GM19452 (cell line): ENCODE measurements at regions not wholly inside any gene's neighbourhood (a gene's known extent, or its start where the extent isn't known, plus 50 kb on each side); places are given as distances from the start of the nearest gene placed in this dataset.

ENCODE experiments used
- ATAC-seq: cut with Tn5 transposase; IDR thresholded peaks from one replicate; pipeline ENCODE4 v1.9.1; 2021; ENCODE audit not compliant: unreplicated experiment

DNA sequence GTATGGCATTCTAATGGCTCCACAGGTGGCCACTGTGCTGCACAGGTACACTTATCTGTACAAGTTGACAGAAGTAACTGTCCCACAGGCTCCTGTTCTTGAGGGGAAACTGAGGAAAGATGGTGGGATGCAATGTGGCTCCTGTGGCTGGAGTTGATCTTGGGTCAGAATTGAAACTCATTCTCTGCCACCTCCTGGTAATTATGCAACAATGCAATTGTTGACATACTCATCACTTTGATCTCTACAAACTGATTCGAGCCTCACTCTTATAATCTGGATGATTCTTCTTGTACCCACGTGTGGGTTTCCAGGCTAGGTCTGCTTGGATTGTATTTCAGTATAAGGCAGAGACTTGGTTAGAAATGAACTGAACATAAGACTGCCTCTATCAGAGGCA, 148.8 kb downstream of the CCNG2 start:
- ATAC-seq, result no peak

DNA sequence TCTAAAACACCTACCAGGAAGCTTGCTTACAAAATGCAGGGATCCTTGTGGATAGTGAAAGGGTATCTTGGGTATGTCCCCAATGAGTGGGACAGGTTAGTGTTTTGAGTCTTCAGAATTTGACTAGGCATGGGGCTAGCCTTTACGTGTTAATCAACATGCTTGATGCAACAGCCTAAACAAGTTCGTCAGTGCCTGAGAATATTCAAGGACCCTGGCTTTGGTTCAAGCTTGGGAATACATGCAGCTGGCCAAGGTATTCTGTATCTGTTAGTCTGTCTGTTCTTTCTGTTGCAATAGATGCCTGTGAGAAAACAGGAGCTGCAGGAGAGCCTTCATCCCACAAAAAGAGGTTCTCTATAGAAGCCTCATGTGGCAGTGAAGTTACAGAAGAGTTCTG, 149.5 kb downstream of the CCNG2 start:
- no peak for ATAC-seq

DNA sequence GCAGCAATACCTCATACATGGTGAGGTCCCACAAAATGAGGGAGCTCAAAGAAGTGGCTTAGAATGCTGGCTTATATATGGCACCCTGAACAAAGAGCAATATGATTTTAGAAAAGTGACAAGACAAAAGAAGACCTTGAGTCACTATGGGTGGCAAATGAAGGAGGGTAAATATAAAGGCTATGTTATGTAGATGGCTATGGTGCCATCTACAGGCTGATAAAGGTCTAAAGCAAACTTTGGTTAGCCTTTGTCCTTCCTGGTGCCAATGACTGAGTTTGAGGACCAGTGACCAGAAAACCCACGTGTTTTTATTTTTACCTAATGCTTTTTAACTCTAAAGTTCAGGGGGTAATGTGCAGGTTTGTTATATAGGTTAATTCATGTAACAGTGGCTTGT, 151.8 kb downstream of the CCNG2 start:
- no peak for ATAC-seq

DNA sequence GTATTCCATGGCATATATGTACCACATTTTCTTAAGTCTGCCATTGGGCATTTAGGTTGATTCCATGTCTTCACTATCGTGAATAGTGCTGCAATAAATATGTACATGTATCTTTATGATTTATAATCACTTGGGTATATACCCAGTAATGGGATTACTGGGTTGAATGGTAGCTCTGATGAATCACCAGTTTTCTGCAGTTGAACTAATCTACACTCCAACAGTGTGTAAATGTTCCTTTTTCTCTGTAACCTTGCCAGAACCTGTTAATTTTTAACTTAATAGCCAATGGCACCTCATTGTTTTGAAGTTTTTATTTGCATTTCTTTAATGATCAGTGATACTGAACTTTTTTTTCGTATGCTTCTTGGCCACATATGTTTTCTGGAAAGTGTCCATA, 152.5 kb downstream of the CCNG2 start:
- ATAC-seq, result no peak

DNA sequence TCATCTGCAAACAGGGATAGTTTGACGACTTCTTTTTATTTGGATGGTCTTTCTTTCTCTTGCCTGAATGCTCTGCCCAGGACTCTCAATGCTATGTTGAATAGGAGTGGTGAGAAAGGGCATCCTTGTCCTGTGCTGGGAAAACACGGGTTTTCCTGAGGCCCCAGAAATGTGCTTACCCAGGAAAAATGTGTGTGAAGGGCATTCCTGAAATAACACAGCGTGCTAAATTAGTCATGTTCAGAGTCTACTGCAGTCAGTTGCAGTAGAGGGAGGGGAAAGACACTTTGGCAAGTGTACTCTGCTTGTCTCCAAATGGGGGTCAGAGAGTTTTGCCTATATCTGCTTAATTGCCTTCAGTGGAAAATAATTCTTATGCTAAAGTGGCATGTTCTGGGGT, 153.9 kb downstream of the CCNG2 start:
- ATAC-seq, result no peak

DNA sequence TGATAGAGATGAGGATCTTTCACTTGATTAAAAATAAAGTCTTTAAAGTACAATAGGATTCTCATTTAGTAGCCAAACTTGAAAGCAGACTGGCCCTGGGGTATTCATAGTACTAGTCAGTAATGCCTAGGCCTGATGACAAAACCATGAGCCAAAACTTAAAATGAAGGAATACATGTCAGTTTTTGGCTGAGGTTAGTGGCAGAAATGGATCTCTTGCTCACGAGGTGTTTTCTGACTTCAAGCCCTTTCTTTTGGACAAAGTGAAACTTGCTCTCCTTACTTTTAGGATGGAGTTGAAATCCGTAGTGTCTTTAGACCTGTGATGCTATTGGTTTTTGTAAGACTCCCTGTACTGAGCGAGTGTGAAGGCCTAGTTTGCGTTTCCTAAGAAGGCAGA, 157.7 kb downstream of the CCNG2 start:
- ATAC-seq, result no peak

DNA sequence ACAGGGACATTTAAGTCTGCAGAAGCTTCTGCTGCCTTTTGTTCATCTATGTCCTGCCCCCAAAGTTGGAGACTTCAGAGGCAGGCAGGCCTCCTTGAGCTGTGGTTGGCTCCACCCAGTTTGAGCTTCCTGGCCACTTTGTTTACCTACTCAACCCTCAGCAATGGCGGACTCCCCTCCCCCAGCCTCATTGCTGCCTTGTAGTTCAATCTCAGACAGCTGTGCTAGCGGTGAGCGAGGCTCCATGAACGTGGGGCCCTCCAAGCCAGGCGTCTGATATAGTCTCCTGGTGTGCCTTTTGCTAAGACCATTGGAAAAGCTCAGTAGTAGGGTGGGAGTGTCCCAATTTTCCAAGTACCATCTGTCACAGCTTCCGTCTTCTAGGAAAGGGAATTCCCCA, 170.1 kb downstream of the CCNG2 start:
- no peak for ATAC-seq

DNA sequence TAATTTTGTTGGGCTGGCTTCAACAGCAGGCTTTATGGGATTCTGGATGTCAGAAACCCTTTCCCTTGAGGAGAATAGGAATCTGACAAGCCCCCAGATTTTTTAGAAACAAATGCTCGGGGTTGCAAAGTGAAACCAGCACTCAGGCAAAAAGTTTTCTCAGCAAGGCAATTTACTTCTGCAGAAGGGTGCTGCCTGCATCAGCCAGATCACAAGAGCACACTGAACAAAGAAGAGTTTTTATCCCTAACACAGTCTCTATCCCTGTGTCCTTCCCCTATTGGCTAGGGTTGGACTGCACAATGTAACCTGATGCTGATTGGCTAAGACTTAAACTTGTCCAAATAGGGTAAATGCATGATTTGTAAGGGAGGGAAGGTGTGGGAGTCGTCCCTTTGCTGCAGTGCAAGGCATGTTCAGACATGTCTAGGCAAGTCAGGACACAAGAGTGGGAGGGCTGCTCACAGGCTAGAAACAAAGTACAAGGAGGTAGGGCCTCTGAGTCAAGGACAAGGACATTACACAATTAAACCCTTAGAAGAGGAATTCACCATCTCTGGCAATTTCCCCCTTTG, 175.8 kb downstream of the CCNG2 start:
- ATAC-seq, result no peak

DNA sequence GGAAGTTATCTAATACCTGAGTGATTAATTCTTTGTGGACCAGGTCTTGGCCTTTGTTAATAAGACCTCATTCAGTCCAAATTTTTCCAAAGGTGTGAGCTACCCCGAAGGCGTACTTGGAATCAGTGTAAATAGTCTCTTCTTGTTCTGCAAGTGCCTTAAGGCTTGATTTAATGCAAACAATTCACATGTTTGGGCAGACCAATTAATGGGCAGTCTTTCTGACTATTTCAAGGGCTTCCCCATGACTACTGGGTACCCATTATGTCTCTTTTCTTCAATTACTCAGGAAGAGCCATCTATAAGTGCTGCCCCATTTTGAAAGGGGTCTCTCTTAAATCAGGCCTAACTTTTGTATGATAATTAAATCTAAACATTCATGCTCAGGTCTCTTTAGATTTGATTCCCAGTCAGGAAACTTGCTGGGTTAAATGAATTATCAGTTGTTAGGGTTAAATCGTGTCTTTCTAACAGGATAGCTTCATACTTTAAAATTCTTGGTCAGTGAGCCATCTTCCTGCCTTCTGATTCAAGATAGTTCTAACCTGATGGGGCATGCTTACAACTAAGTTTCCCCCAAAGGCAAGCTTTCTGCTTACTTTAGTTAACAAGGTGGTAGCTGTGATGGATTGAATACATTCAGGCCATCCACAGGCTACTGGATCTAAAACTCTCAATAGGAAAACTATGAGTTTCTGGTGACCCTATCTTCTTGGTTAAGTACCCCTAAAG, 179.6 kb downstream of the CCNG2 start:
- no peak for ATAC-seq

DNA sequence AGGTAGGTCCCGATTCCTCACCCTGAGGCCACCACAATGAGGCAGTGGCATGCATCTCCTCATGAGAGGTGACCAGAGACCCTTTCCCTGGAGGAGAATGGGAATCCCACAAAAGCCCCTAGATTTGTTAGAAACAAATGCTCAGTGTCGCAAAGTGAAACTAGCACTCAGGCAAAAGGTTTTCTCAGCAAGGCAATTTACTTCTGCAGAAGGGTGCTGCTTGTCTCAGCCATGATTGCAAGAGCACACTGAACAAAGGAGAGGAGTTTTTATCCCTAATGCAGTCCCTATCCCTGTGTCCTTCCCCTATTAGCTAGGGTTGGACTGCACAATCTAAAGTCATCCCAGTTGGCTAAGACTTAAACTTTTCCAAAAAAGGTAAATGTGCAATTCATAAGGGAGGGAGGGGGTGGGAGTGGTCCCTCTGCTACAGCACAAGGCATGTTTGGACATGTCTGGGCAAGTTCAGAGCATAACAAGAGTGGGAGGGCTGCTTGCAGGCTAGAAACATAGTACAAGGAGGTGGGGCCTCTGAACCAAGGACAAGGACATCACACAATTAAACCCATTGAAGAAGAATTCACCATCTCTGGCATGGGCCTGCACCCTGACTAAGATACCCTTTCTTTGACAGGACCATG, 185.3 kb downstream of the CCNG2 start:
- ATAC-seq, result no peak

DNA sequence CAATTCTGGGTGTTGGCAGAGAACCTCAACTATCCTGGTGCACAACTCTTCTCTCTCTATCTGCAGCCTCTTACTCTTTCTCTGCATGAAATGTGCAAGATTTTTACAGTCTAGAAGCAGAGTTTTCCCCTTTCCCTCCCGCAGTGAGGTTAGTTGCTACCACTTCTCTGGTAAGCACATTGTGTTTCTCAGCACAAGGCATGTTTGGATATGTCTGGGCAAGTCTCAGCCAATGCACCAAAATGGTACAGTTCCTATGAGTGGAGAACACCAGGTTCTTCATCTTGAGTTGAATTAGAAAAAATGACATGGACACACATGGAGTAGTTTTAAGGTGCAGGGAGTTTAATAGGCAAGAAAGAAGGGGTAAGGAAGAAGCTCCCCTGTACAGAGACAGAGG, 187.0 kb downstream of the CCNG2 start:
- ATAC-seq, result no peak

DNA sequence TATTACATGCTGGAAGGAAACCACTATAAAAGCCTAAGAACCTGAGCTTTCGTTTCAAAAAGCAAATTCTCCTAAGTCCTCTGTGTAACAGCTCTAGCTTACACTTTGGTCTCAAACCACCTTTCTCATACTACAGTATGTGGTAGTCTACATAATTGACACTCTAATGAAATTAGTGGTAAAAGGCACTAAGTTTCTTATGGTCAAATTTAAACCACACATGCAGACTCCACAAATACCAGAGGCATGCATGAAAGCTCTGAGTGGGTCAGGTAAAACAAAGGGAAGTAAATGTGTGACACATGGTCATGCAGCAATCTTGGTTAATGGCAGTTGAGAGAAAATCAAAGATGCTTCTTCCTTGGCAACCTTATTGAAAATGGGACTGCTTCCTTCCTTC, 187.8 kb downstream of the CCNG2 start:
- ATAC-seq, result no peak

DNA sequence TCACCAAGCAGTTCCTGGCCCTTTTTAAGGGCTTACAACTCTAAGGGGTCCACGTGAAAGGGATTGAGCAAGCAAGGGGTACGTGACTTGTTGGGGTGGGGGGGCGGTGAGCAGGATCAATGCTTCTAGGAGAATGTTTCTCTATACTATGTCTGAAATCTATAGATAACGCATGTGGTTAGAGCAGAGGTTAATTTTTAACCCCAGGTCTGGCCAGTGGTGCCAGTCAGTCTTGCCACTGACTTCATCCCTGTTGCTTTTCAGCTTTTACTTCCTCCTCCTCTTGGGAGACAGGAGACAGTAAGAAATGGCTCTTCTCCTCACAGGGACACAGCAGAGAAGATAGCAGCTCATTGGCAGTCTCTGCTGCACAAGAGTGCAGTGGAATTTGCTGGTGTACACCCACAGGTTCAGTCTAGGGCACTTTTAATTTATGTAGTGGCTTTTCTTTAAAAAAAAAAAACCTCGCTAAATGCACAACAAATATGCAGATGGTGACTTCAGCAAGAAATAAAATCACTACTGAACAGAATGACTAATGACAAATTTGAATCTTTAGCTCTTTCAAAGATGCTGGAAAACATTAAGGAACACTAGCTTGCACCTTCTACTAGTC, 190.5 kb downstream of the CCNG2 start:
- peak; percentile 55 for ATAC-seq

DNA sequence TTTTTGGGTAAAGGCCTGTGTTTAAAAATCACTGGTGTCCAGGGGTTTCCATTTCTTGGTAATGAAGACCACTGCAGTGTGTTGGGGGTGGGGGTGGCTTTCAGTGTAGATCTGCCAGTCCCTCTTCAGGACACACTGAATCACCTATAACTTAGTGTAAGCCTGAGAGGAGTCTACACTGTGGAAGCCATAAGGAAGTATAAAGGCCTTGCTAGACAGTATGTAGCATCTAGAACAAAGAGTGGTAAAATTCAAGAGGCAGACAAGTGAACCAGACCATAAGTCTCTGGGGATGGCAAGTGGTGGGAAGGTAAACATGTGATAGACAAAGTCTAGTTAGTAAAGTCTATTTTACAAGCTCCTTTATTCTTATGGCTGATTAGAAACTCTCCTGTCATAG, 191.8 kb downstream of the CCNG2 start:
- ATAC-seq, result no peak

DNA sequence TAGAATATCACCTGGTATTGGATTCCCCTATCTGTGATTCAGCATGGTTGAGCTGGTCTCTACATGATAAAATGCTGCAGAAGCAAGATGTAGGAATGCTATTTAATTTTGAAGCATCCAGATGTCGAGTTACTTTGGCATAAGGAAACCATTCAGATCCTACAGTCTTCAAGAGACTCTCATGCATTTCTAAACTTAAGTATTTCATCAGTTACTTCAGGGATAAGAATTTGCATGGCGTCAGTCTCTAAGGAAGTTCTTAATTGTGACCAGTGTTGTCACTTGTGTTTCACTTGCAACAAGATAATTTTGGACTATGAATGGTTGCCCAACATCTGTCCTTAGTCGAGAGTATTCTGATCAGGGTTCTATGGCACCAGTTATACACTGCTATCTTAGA, 192.4 kb downstream of the CCNG2 start:
- ATAC-seq, result no peak

DNA sequence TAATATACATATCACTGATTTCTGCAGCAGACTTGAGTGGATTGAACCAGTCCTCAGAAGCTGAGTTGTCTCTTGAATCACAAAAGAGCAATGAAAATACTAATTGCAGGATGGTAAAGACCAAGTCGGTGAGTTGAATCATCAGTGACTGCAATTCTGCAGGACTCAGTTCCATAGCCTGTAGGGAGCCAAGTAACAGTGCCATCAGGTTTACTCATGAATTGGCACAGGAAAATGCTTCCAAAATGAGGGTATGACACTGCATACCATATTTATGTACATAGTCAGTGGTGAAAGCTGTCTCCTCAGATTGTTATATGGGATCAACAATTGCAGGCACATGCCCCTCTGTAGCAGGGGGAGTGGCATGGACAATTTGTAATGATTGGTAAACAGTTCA, 192.8 kb downstream of the CCNG2 start:
- no peak for ATAC-seq

DNA sequence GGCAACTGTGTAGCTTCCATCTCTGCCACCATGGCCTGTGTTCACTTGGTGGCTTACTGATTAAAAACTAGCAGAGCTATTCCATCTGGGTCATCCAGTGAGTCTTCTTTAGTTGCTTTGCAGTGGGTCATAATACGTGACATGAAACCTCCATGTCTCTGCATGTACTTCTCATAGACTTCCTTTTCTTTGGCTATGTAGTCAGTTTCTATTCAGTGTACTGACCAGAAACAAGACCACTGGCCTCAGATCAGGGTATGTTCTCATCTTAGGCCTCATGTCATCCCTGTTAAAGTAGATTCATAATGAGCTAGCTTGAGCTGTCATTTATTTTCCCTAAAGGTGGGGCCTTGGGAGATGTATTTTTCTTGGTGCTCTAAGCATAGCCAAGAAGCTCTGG, 195.2 kb downstream of the CCNG2 start:
- ATAC-seq, result no peak

DNA sequence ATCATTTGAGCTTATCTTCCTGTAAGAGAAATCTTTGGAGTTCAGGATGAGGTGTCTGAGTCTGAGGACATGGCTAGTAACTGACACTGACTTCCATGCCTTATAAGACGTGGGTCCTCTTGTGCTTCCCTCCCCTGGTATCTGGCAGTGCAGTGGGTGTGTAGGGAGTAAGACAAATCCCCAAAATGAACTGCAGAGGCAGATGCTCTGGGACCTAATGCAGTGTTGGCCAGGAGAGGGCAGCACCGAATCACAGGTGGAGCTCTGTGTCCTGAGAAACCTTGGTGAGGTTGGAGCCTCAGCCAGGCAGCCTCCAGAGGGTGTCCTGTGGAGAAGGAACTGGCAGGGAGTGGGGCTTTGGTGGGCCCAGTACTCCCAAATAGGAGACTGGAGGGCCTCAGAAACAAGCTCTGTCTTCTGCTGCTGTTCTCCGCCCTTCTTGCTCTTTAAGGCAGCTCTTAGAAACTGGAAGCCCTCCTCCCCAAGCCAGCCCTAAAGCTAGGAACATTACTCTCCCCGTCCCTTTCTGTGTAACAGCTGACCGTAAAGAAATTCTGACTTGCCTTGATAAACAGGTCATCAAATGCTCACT, 196.8 kb downstream of the CCNG2 start:
- peak; percentile 44 for ATAC-seq

DNA sequence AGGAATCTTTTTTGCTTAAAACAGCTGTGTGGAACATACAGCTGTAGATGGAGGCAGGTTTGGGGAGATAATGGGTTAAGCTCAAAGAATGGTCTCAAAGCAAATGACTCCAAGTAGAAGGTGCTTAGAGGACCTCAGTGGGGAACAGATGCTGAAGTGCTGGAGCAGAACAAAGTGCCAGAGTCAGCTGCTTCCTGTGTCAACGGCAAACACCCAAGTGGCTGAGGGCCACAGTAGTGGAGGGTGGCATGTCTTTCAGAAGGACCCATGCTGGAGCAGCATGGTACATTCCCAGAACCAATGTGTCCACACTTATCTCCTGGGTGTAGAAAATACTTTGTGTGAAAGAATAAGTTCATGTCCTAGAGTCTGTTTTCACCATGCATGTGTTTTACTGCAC, 197.5 kb downstream of the CCNG2 start:
- ATAC-seq, result no peak

DNA sequence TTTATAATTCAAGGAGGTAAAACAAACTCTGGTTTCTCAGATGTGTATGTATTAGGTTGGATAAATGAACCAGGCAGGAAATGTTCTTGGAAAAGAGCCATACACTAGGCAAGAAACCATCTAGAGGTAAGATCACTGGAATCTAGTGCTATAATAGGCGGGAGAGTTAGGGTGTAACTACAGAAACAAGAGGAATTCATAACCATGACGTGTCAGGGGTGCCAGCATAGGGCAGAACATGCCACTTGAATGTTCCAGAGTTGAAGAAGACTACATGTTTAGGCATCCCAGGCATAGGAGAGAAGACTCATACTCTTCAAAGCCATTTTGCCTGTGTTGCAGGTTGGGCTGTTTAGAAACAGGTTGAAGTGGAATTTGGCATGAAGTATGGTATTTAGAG, 198.7 kb downstream of the CCNG2 start:
- no peak for ATAC-seq

DNA sequence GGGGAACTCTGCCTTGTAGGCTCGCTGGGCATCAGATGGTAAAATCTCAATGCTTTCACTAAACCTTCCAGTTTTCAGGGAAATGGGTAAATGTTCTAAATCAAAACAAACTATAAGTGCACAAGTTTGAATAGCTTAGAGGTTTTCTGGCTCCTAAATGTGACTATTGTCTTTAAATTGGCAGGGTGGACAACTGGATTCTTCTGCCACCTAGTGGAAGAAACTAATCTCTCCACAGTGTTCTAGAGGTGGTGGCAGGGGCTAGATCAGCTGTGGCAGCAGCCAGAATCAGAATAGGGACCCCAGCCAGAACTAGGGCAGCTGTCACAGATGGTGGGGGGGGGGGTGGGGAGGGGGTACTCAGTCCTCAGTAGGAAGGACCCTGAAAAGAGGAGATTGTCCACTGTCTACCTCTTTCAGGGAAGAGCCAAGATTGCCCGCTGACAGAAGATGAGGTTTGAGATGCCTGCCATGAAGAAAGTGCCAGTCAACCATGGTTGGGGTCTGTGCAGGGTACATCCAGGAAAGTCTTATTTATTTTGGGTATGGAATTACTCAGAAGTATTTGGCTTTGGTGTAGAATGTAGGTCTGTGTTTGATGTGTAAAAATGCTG, 201.4 kb downstream of the CCNG2 start:
- no peak for ATAC-seq
